ENCODE measurements at regions not wholly inside any gene's neighbourhood (a gene's known extent, or its start where the extent isn't known, plus 50 kb on each side); places are given as distances from the start of the nearest gene placed in this dataset.

DNA sequence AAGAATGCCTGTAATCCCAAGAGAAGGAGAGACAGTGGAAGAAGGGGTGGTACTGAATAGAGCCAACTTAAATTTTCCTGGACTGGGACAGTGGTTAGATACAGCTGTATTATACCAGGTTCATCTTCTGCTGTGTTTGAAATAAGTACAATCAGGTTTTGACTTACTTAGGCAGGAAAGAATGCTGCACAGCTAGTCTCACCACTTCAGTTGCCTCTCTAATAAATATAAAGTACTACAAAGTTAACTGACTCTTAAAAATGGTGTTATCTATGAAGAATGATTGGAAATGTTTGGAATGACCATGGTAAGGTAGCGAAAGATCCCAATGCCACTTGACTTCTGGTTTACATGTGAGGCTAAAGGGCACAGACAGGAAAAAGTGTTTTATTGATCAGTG lies 652.1 kb downstream of the NOVA1 start:
- DNase-seq = no peak

DNA sequence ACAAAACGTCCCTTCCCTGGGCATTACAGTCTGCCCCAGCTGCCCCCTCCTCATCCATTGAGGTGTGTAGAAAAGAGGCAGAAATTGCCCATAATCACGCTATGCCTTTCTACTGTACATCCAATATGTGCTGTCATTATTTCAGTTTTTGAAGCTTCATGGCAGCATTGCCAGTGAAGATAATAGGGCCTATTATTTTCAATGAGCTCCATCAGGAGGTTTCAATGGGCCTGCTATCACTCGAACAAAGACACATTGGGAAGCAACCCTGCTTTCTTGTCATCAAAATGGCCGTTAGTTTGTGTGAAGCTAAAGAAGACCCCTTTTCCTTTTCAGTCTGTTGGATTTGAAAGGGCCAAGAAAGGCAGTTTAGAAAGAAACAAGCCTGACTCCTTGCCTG lies 653.8 kb downstream of the NOVA1 start:
- DNase-seq = no peak

GRCh38 chr14:25943329-25943728 lies 654.5 kb downstream of the NOVA1 start:
- DNase-seq = no peak

DNA sequence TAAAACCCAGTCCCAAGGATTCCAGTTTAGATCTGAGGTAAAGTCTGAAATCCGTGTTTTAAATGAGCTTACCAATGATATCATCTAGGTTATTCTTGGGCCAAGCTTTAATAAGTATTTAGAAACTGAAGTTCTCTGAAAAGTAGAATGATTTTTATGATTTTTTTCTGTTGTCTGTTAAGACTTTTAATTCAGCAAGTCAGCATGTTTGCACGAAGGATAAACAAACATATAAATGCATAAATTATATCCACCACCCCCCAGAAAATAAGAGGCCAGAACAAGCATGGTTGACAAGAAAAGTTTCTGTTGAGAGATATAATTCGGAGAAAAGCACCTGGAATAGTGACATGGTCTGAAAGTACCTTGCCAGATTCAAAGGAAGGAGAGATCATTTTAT lies 655.7 kb downstream of the NOVA1 start:
- no peak for DNase-seq

GRCh38 chr14:25933731-25934130 lies 664.1 kb downstream of the NOVA1 start:
- no peak for DNase-seq

GRCh38 chr14:25929881-25930615 lies 667.8 kb downstream of the NOVA1 start:
- no peak for DNase-seq

DNA sequence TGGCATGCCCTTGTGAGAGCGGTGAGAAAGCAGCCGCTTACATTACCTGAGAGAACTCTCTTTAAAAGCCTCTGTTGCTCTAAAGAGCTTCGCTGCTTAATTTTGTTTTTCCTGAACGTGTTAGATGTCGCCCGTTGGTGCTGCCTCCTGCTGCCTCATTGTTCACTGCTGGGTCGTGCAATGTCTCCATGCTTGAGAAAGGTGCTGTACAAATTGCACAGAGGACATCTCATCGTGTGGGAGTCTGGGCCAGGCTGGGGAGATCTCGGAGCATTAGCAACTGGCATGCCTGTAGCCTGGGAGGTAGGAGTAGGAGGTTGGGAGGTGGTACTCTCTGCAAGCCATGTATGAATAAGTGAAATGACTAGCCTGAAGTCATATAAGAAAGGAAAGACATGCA lies 686.0 kb downstream of the NOVA1 start:
- DNase-seq = no peak

DNA sequence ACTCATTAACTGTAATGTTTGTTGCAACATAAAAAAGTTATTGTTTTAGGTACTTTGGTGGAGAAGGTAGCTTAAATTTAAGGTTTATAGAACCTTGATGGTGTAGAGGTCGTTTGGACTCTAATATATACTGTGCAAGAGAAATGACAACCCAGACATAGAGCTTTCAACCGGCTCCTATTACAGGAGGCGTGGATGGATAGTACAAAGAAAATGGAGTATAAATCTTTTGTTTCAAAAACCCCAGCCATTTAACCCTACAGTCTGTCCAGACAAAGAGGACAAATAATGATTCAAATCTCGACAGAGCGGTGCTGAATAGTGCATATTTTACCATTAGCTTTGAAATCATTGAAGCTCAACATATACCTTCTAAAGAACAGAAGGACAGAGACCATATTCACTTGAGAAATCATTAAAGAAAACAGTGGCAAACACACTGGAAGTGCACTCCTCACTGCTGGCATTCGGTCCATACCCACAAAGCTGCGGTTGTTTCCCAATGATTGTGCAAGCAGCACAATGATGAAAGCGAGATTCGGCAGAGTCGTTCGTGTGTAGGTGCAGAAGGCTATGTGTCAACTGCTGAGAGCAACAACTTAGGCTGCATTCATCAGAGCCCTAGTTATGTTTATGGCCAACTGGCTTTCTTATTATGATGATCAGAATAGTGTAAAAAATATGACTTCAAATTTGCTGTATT lies 688.6 kb downstream of the NOVA1 start:
- DNase-seq = no peak

DNA sequence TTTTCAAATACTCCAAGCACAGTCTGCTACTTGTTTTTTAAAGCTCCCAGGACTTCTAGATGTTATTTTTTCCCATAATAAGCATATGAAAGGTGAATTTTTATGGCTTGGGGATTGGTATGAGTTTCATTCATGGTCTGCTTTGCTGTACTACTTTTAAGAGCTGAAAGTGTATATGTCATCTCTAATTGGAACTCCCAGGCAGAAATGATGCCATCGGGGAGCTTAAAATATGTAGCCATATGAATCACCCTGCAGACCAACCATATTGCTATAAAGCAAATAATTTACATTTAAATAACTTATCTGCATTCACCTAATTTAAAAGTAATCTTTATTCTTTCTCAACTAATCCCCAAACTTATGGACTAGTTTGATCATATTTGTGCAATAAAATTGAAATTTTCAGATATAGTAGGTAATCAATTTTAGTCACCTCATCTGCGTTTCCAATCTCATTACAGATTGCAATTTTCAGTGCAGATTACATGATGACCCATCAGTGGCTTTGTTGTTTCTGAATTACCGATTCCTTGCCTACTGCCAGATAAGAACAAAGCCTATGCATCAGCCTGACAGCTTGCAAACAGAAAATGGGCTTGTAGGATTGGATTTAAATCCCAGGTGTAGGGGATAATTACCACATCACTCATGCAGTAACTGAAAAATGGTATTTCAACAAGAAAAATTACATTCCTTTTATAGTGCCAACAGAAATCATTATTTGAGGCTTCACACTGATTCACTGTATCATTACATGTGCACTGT lies 689.4 kb downstream of the NOVA1 start:
- no peak for DNase-seq

DNA sequence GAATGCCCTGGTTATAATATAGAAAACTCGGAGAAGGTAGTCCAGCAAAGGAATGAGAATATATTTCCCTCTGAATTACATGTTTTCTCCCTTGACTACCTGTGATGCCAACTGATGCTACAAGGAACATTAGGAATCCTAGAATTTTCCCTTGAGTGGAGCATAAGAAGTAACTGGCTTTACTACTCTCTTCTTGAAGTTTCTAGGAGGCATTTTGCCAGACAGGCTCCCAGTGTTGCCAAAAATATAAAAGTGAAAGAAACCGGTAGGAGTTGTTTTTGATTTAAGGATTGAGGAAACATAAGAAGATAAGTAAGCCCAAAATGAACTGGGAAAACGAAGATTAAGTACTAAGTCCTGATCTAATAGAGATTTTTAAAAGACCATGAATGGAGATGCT lies 693.4 kb downstream of the NOVA1 start:
- DNase-seq = no peak

- DNase-seq = no peak
Measured at GRCh38 chr14:25899197-25899596, 698.6 kb downstream of the NOVA1 start.

DNA sequence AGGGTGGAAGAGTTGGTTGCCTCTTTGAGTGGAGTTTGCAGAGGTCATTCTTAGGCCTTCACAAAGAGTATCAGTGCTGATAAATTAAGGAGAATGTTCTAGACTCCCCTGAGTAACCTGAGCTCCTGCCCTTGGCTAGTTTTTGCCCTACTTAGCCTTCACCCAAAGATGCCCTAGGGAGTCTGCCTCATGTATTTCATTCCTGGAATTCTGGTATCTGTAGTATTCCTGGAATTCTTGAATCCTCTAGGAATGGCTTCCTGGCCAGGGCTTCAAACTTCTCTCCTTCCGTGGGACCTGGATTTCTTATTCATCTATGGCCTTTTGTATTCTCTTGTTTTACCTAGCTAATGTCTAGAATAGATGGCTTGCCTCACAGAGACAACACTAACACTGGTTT lies 701.1 kb downstream of the NOVA1 start:
- no peak for DNase-seq

- DNase-seq = no peak
Measured at GRCh38 chr14:25895740-25896139, 702.1 kb downstream of the NOVA1 start.

DNA sequence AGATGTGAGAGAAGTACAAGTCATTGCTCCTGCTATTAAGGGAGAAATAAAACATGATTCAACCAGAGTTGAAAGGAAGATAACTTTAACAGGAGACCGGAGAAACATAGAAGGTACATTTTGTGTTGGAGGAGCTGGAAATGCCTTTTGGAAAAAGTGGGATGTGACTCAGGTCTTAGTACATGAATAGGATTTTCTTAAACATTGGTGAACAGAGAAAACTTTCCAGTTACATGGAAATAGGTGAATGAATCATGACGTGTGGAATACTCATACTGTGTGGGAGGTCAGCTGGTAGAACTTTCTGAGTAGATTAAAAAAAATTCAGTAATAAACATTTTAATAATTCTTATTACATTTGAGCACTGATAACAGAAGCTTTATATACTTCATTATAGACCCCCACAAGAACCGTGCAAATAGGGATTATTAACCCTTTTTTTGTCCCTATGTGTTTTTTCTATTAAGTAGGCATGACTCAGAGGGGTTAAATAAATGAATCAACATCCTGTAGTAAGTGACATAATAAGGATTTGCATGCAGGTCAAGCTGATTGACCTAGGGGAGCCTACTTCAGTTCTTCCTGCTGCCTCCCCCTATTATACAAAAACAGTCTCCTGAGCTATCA lies 710.5 kb downstream of the NOVA1 start:
- DNase-seq = no peak

DNA sequence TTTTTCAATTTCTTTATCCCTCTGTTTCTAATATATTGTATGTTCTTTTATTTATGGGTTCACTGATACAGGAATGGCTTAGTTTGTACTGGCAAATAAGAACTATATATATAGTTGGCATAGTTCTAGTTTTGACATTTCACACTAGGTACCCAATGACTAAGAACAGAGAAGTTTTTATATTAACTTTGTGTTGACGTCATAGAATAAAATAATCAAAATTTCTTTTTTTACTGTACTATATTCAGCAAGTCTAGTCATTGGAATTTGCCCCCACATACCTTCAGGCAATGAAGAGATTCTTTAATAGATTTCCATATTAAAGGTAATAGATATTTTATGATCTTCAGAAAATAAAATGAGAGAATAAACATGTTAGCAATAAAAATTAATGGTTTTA lies 713.2 kb downstream of the NOVA1 start:
- no peak for DNase-seq

GRCh38 chr14:25882899-25883298 lies 714.9 kb downstream of the NOVA1 start:
- DNase-seq = no peak

DNA sequence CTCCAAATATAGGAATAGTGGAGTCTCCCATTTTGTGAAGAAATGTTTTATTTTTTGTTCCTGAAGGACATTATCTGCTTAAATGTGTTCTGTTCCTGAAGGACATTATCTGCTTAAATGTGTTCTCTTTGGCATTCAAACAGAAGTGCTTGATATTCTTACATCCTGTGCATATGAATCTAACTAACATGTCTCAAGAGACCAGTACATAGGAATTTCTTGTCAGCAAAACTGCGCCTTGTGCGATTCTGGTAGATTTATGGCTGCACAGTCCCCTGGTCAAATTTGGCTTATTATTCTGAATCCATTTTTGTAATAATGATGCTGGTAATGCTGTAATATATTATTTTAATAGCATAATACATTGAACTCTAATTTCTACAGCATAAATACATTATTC lies 722.4 kb downstream of the NOVA1 start:
- no peak for DNase-seq

- no peak for DNase-seq
Measured at GRCh38 chr14:25869854-25870253, 728.0 kb downstream of the NOVA1 start.

DNA sequence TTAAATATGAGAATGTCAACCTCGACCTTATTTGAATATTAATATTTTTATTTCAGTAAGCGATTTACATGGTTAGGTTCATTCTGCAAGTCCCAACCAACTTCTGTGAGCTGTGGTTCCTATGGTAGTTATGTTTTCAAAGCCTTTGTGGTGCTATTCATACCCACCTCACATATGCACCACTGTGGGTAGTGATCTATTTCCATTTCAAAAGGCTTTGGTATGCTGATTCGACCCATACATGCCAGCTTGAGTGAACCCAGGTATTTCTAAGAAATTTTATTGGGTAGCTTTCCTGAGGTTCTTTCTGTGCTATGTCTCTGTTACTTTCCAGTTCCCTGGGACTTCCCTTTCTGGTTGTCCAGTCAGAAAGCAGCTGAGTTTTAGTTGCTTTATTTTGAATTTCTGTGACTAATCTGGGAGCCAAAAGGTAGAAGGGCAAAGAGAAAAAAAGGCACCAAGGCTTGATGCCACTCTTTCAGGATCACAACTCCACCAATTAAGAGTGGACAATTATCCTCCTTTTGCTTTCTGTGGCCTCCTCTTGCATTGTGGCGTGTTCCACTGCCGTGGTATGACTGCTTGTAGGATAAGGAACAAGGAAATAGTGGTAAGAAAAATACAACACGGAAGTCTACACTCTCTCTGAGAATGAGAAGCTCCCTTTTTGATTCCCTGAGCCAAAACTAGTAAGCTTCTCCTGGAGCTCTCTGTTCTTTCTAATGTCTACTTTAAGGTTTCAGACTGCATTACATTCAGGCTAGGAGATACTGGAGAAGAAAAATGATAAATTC lies 729.1 kb downstream of the NOVA1 start:
- DNase-seq = no peak

- DNase-seq = no peak
Measured at GRCh38 chr14:25861406-25861805, 736.4 kb downstream of the NOVA1 start.

- DNase-seq = no peak
Measured at GRCh38 chr14:25848601-25849000, 749.2 kb downstream of the NOVA1 start.

DNA sequence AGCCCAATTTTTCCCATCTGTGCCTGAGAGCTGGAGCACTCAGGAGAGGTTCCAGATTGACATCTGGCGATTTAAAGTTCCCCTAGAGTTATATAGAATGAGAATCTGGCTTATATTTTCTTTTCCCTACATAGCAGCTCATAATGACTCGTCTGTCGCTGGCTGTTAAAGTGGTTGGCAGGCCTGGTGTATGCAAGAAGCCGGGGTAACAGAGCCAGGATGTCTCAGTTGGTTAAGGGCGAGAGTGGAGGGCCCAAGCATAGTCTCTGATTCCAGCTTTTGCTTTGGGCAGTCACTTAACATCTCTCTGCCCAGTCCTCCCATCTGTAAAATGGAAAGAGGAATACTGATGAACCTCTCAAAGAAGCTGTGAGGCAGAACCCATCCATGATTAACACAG lies 751.6 kb downstream of the NOVA1 start:
- DNase-seq = no peak

Measured in AML-193 (cell line).